GM10248 (cell line): ENCODE measurements at regions not wholly inside any gene's neighbourhood (a gene's known extent, or its start where the extent isn't known, plus 50 kb on each side); places are given as distances from the start of the nearest gene placed in this dataset.

ENCODE experiments used
- CTCF ChIA-PET: fragments of 300-600 bp; sonication (Branson Sonifier 250); formaldehyde crosslinking; extraction: SDS; loops from one replicate; lab custom pipeline; 2021; ENCODE audit warnings: antibody characterized with exemption; lab: Yijun Ruan, JAX
- POLR2A ChIA-PET: fragments of 350-650 bp; sonication (Branson Sonifier 250); formaldehyde crosslinking; extraction: SDS; loops from one replicate; lab custom pipeline; 2020; ENCODE audit warnings: antibody characterized with exemption; lab: Yijun Ruan, JAX
- DNase-seq: peaks from one replicate; pipeline ENCODE4 v3.0.0; 2012; ENCODE audit errors: extremely low spot score
- CTCF ChIP-seq: IDR thresholded peaks from 2 replicates; pipeline ENCODE4 v1.5.1; 2012; ENCODE audit warnings: mild to moderate bottlenecking, low read depth; ENCODE audit errors: extremely low read depth, missing control alignments, control extremely low read depth

- TF ChIP-seq CTCF = no peak
- POLR2A ChIA-PET = no interaction called here
- CTCF ChIA-PET = no interaction called here
- DNase-seq = no peak
Measured at GRCh38 chr3:43170553-43170952, 64.7 kb upstream of the POMGNT2 start.

- POLR2A ChIA-PET = no interaction called here
- no peak for DNase-seq
- CTCF ChIA-PET = no interaction called here
- no peak for TF ChIP-seq CTCF
Measured at GRCh38 chr3:43169987-43170386, 64.1 kb upstream of the POMGNT2 start.

GRCh38 chr3:43166406-43166805, 60.5 kb upstream of the POMGNT2 start:
- POLR2A ChIA-PET = no interaction called here
- TF ChIP-seq CTCF = no peak
- CTCF ChIA-PET = interaction anchor here (0.8 to 1.3 kb wide), 2 partner anchors 9 to 211 kb away, joined by 3 to 4 read pairs; no protein-coding TSS in a partner anchor

GRCh38 chr3:43165786-43166185, 59.9 kb upstream of the POMGNT2 start:
- no peak for DNase-seq
- CTCF ChIA-PET = interaction anchor here (0.8 to 1.3 kb wide), 2 partner anchors 10 to 212 kb away, joined by 3 to 4 read pairs; no protein-coding TSS in a partner anchor
- POLR2A ChIA-PET = no interaction called here
- TF ChIP-seq CTCF = no peak

More at GRCh38 chr3:43166406-43166805, 60.5 kb upstream of the POMGNT2 start:
- DNase-seq = no peak

GRCh38 chr3:43163895-43164493, 58.1 kb upstream of the POMGNT2 start:
- ChIA-PET CTCF (interaction anchor here (1.0 to 2.1 kb wide), 3 partner anchors 12 to 15 kb away, joined by 3 to 7 read pairs (median 4); no protein-coding TSS in a partner anchor), POLR2A (no interaction called here)
- no peak for DNase-seq
- no peak for TF ChIP-seq CTCF

- no peak for DNase-seq
- peak; percentile 17 for TF ChIP-seq CTCF
- CTCF ChIA-PET = interaction anchor here (1.0 to 2.1 kb wide), 6 partner anchors 14 to 218 kb away, joined by 3 to 7 read pairs (median 4); no protein-coding TSS in a partner anchor
- POLR2A ChIA-PET = no interaction called here
Measured at GRCh38 chr3:43162230-43163084, 56.6 kb upstream of the POMGNT2 start.
